Body of pancreas (tissue), 4 donors: ENCODE measurements at regions not wholly inside any gene's neighbourhood (a gene's known extent, or its start where the extent isn't known, plus 50 kb on each side); places are given as distances from the start of the nearest gene placed in this dataset.

ENCODE experiments used
- ATAC-seq: fragments of 150-250 bp; one replicate; pipeline ENCODE4 v1.9.1; 2016
- DNase-seq, 4 donors: peaks; one replicate each; pipeline ENCODE4 v3.0.0-alpha.2; 2019
- H3K27ac ChIP-seq, 4 donors: fragments of 200-600 bp; sonication (generic); 1 replicate in 3 of 4; 2 replicates in 1 of 4; pipeline versions ENCODE4 v1.5.1 to v1.6.1; 2016 to 2019; ENCODE audit warnings: mild to moderate bottlenecking in 1 of 4, mixed read lengths in 1 of 4, moderate library complexity in 1 of 4
- H3K27me3 ChIP-seq, 2 donors: fragments of 200-600 bp; sonication (generic); one replicate each; pipeline ENCODE4 v1.6.0; 2016; ENCODE audit warnings: mild to moderate bottlenecking in 1 of 2
- H3K36me3 ChIP-seq, 2 donors: fragments of 200-600 bp; sonication (generic); replicated peaks in 1 of 2; 2 replicates each; pipeline ENCODE4 v1.5.1; 2016; ENCODE audit warnings: low read depth in 2 of 2; ENCODE audit not compliant: insufficient read depth in 1 of 2
- H3K4me1 ChIP-seq: fragments of 200-600 bp; sonication (generic); one replicate; pipeline ENCODE4 v1.6.0; 2016
- H3K4me3 ChIP-seq, 2 donors: fragments of 200-600 bp; sonication (generic); 1 replicate in 1 of 2; 2 replicates in 1 of 2; pipeline ENCODE4 v1.5.1; 2016 to 2019
- H3K9me3 ChIP-seq, 3 donors: fragments of 200-600 bp; sonication (generic); 1 replicate in 2 of 3; 2 replicates in 1 of 3; pipeline ENCODE4 v1.5.1; 2016
- POLR2A ChIP-seq, 3 donors: fragments of 450-650 bp; IDR thresholded peaks; one replicate each; pipeline ENCODE4 v1.6.1; 2016; ENCODE audit warnings: antibody characterized with exemption in 3 of 3, mild to moderate bottlenecking in 2 of 3
- WGBS, 2 donors: methylation state at CpG; one replicate each; pipeline ENCODE4 v1.1.5; 2017; 5-methylcytosine and 5-hydroxymethylcytosine counted together
- intact Hi-C: fragments of 100-400 bp; cut with DNase I; formaldehyde crosslinking; loops from one replicate; pipeline ENCODE4 v1.15.1; 2023
- TF ChIP-seq, protein P1 (sequence below), 7 experiments: fragments of 450-650 bp in 4 of 7; fragments of 200-600 bp in 3 of 7; sonication (generic) in 3 of 7; IDR thresholded peaks; one replicate each; pipeline ENCODE4 v1.5.1; 2016 to 2019; ENCODE audit warnings: antibody characterized with exemption in 7 of 7

- DNase-seq (no peak), ATAC-seq (no peak)
- Histone ChIP-seq H3K9me3 (no peaks in the 10 kb centered on the region), H3K4me1 (no peaks in the 10 kb centered on the region), H3K27me3 (no peaks in the 10 kb centered on the region), H3K27ac (no peak overlapping the region), H3K4me3 (no peak overlapping the region), H3K36me3 (no peaks in the 10 kb centered on the region)
- intact Hi-C loops, result no loop called here
- 63 to 74% methylated on average over 3 of the region's 3 CpGs for WGBS, 2 donors
- no peak for TF ChIP-seq POLR2A (IDR thresholded peaks at IDR 0.05)
- TF ChIP-seq, protein P1, sequence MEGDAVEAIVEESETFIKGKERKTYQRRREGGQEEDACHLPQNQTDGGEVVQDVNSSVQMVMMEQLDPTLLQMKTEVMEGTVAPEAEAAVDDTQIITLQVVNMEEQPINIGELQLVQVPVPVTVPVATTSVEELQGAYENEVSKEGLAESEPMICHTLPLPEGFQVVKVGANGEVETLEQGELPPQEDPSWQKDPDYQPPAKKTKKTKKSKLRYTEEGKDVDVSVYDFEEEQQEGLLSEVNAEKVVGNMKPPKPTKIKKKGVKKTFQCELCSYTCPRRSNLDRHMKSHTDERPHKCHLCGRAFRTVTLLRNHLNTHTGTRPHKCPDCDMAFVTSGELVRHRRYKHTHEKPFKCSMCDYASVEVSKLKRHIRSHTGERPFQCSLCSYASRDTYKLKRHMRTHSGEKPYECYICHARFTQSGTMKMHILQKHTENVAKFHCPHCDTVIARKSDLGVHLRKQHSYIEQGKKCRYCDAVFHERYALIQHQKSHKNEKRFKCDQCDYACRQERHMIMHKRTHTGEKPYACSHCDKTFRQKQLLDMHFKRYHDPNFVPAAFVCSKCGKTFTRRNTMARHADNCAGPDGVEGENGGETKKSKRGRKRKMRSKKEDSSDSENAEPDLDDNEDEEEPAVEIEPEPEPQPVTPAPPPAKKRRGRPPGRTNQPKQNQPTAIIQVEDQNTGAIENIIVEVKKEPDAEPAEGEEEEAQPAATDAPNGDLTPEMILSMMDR (IDR thresholded peaks at IDR 0.05), result no peak
Measured at GRCh38 chr6:134550604-134551003, 232.7 kb upstream of the SGK1 start.

- no peak overlapping the region for H3K4me3 ChIP-seq
- DNase-seq (no peak), ATAC-seq (no peak)
- H3K9me3 ChIP-seq, result no peaks in the 10 kb centered on the region
- H3K4me1 ChIP-seq, result no peaks in the 10 kb centered on the region
- H3K27ac ChIP-seq, result no peak overlapping the region
- H3K27me3 ChIP-seq, result no peaks in the 10 kb centered on the region
- TF ChIP-seq POLR2A (IDR thresholded peaks at IDR 0.05), result no peak
- TF ChIP-seq, protein P1 (IDR thresholded peaks at IDR 0.05), result no peak
- H3K36me3 ChIP-seq, result no peaks in the 10 kb centered on the region
- intact Hi-C loops, result no loop called here
Measured at GRCh38 chr6:134549854-134550253, 231.9 kb upstream of the SGK1 start.

DNA sequence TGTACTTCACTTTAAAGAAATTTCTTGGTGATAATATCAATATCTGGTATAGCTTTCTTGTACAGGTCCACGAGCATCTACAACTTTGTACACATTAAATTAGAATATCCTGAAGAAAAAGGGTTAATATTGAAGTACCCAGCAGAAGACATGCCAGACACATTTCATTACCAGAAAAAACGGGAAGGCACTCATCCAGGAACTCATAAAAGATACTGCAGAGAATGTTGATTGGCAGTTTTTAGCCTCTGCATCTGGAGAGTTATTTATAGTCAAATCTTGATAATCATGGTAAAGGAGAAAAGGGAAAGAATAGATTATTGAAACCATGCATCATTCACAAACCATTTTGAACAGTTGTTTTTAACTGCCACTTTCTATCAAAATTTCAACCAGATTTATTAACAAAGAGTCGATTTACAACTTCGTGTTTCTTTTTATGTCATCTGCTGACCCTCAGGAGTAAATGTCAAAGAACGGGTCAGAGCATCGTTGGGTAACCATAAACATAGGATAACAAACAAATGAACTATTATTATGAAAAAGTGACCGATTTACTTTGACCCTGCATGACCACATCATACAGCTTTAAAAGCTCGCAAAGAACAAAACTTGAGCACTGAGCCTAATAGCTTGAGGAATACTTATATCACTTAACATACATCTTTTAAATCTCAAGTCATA is 229.2 kb upstream of the SGK1 start:
- no peaks in the 10 kb centered on the region for H3K36me3 ChIP-seq
- H3K4me1 ChIP-seq, result no peaks in the 10 kb centered on the region
- no peaks in the 10 kb centered on the region for H3K9me3 ChIP-seq
- H3K27ac ChIP-seq, result no peak overlapping the region
- intact Hi-C loops, result no loop called here
- ATAC-seq, result no peak
- no peak for TF ChIP-seq POLR2A (IDR thresholded peaks at IDR 0.05)
- TF ChIP-seq, protein P1 (IDR thresholded peaks at IDR 0.05), result no peak
- no peaks in the 10 kb centered on the region for H3K27me3 ChIP-seq
- DNase-seq, result no peak
- H3K4me3 ChIP-seq, result no peak overlapping the region
- WGBS, 2 donors, result 69 to 71% methylated on average over 8 of the region's 8 CpGs

DNA sequence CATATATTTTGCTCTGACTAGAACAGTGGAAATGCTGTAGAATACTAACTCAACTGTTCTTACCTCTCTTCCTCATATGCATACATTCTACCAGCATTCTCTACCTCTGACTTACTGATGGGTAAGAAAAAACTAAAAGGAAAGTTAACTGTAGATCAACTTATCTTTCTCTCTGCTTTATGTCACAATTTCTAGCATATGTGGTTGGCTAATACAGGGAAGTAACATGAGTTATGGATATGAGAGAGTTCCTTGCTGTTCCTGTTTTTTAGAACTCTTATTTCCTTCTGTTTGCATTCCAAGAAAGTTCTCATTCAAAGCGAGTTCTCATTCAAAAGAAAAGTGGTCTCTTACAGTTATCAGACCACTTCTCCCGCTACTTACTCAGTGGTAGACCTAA is 226.8 kb upstream of the SGK1 start:
- H3K4me1 ChIP-seq, result no peaks in the 10 kb centered on the region
- H3K27me3 ChIP-seq, result no peaks in the 10 kb centered on the region
- H3K4me3 ChIP-seq, result no peak overlapping the region
- intact Hi-C loops, result no loop called here
- H3K27ac ChIP-seq, result no peak overlapping the region
- 79 to 89% methylated on average over 2 of the region's 2 CpGs for WGBS, 2 donors
- ATAC-seq (no peak), DNase-seq (no peak)
- TF ChIP-seq, protein P1 (IDR thresholded peaks at IDR 0.05), result no peak
- no peak for TF ChIP-seq POLR2A (IDR thresholded peaks at IDR 0.05)
- no peaks in the 10 kb centered on the region for H3K9me3 ChIP-seq
- no peaks in the 10 kb centered on the region for H3K36me3 ChIP-seq

DNA sequence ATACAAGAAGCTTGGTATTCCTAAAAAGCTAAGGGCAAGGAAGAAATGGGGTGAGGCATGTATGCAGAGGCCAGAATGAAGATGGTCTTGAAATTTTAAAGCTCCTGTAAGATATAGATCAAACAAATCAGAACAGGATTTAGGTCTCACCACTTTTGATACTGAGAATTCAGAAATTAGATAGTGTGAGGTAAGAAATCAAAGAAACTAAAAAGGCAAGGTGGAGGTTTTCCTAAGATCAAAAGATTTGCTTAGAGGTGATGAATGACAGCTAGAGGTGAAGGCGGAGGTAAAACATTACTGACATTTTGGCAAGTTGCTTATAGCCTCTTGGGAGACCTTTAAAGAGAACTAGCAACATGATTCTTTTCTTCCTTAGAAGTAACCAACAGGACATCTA is 225.2 kb upstream of the SGK1 start:
- TF ChIP-seq, protein P1 (IDR thresholded peaks at IDR 0.05), result no peak
- TF ChIP-seq POLR2A (IDR thresholded peaks at IDR 0.05), result no peak

More for the DNA sequence above, 225.2 kb upstream of the SGK1 start:
- Histone ChIP-seq H3K4me1 (no peaks in the 10 kb centered on the region), H3K9me3 (no peaks in the 10 kb centered on the region), H3K27me3 (no peaks in the 10 kb centered on the region), H3K36me3 (no peaks in the 10 kb centered on the region), H3K4me3 (no peak overlapping the region), H3K27ac (no peak overlapping the region)
- no peak for ATAC-seq
- intact Hi-C loops, result no loop called here
- DNase-seq, result no peak
- WGBS, 2 donors, result 57 to 65% methylated on average over 1 of the region's 1 CpG
